ENCODE measurements at regions not wholly inside any gene's neighbourhood (a gene's known extent, or its start where the extent isn't known, plus 50 kb on each side); places are given as distances from the start of the nearest gene placed in this dataset.

- no peaks in the 10 kb centered on the region for H3K79me2 ChIP-seq (ENCODE audit: control insufficient read depth, insufficient read depth, low read length)
- no peak overlapping the region for H3K27ac ChIP-seq (ENCODE audit: control insufficient read depth, insufficient read depth, low read length)
- peaks cover 9% of the 10 kb centered on the region for H3K4me1 ChIP-seq (ENCODE audit: control insufficient read depth, extremely low read depth, insufficient read depth, low read length)
- H3K27me3 ChIP-seq (ENCODE audit: control insufficient read depth, extremely low read depth, insufficient read depth, low read length) = peaks cover 14% of the 10 kb centered on the region
- H3K9ac ChIP-seq (ENCODE audit: control insufficient read depth, extremely low read depth, insufficient read depth, low read length) = no peak overlapping the region
- TF ChIP-seq EZH2 (IDR thresholded peaks at IDR 0.05; ENCODE audit: low read length) = no peak
- TF ChIP-seq CTCF (optimal IDR thresholded peaks at IDR 0.05 in 1 of 3, IDR thresholded peaks at IDR 0.05 in 1 of 3, conservative IDR thresholded peaks at IDR 0.05 in 1 of 3; ENCODE audit: extremely low read depth in 1 of 3, insufficient read depth in 2 of 3, low read length in 3 of 3) = no peak
- H3K4me2 ChIP-seq (ENCODE audit: control insufficient read depth, extremely low read depth, insufficient read depth, low read depth, low read length) = no peak overlapping the region
- H4K20me1 ChIP-seq (ENCODE audit: control insufficient read depth, extremely low read depth, insufficient read depth, low read length) = no peaks in the 10 kb centered on the region
- DNase-seq (ENCODE audit: low read depth, low spot score) = no peak
- no peak for FAIRE-seq
- no peaks in the 10 kb centered on the region for H3K36me3 ChIP-seq (ENCODE audit: control insufficient read depth in 2 of 2, extremely low read depth in 1 of 2, insufficient read depth in 2 of 2, low read length in 2 of 2)
- H3K9me3 ChIP-seq (ENCODE audit: control insufficient read depth, low read depth, low read length) = no peaks in the 10 kb centered on the region
- no peak overlapping the region for H2AFZ ChIP-seq (ENCODE audit: control insufficient read depth, low read length)
- no peaks in the 10 kb centered on the region for H3K9me1 ChIP-seq (ENCODE audit: control insufficient read depth, extremely low read depth, insufficient read depth, low read length)
- no peak overlapping the region for H3K4me3 ChIP-seq (ENCODE audit: control insufficient read depth in 2 of 3, extremely low read depth in 1 of 3, insufficient read depth in 2 of 3, low read depth in 1 of 3, low read length in 3 of 3)
- dilution Hi-C loops (cut with MboI; ENCODE audit: extremely low pct_ligation_motif_present, low sequenced_read_pairs) = no loop called here
Observed at GRCh38 chr16:79434771-79435170, 165.8 kb downstream of the MAF start.

GRCh38 chr16:79434092-79434491, 166.4 kb downstream of the MAF start:
- no peak overlapping the region for H3K4me2 ChIP-seq (ENCODE audit: control insufficient read depth, extremely low read depth, insufficient read depth, low read depth, low read length)
- FAIRE-seq = no peak
- no peaks in the 10 kb centered on the region for H4K20me1 ChIP-seq (ENCODE audit: control insufficient read depth, extremely low read depth, insufficient read depth, low read length)
- H3K9me1 ChIP-seq (ENCODE audit: control insufficient read depth, extremely low read depth, insufficient read depth, low read length) = no peaks in the 10 kb centered on the region
- H3K9ac ChIP-seq (ENCODE audit: control insufficient read depth, extremely low read depth, insufficient read depth, low read length) = no peak overlapping the region
- no peaks in the 10 kb centered on the region for H3K36me3 ChIP-seq (ENCODE audit: control insufficient read depth in 2 of 2, extremely low read depth in 1 of 2, insufficient read depth in 2 of 2, low read length in 2 of 2)
- H3K27me3 ChIP-seq (ENCODE audit: control insufficient read depth, extremely low read depth, insufficient read depth, low read length) = peaks cover 20% of the 10 kb centered on the region
- H2AFZ ChIP-seq (ENCODE audit: control insufficient read depth, low read length) = no peak overlapping the region
- dilution Hi-C loops (cut with MboI; ENCODE audit: extremely low pct_ligation_motif_present, low sequenced_read_pairs) = no loop called here
- H3K4me3 ChIP-seq (ENCODE audit: control insufficient read depth in 2 of 3, extremely low read depth in 1 of 3, insufficient read depth in 2 of 3, low read depth in 1 of 3, low read length in 3 of 3) = no peak overlapping the region
- no peak overlapping the region for H3K27ac ChIP-seq (ENCODE audit: control insufficient read depth, insufficient read depth, low read length)
- H3K9me3 ChIP-seq (ENCODE audit: control insufficient read depth, low read depth, low read length) = no peaks in the 10 kb centered on the region
- no peak for DNase-seq (ENCODE audit: low read depth, low spot score)
- no peaks in the 10 kb centered on the region for H3K79me2 ChIP-seq (ENCODE audit: control insufficient read depth, insufficient read depth, low read length)
- TF ChIP-seq EZH2 (IDR thresholded peaks at IDR 0.05; ENCODE audit: low read length) (no peak), CTCF (optimal IDR thresholded peaks at IDR 0.05 in 1 of 3, IDR thresholded peaks at IDR 0.05 in 1 of 3, conservative IDR thresholded peaks at IDR 0.05 in 1 of 3; ENCODE audit: extremely low read depth in 1 of 3, insufficient read depth in 2 of 3, low read length in 3 of 3) (no peak)
- peaks cover 9% of the 10 kb centered on the region for H3K4me1 ChIP-seq (ENCODE audit: control insufficient read depth, extremely low read depth, insufficient read depth, low read length)

Measured in keratinocyte (primary cell).